ENCODE measurements at regions not wholly inside any gene's neighbourhood (a gene's known extent, or its start where the extent isn't known, plus 50 kb on each side); places are given as distances from the start of the nearest gene placed in this dataset.
A peak's percentile ranks its signal among the peaks of the same experiment; 100 is the strongest.

DNA sequence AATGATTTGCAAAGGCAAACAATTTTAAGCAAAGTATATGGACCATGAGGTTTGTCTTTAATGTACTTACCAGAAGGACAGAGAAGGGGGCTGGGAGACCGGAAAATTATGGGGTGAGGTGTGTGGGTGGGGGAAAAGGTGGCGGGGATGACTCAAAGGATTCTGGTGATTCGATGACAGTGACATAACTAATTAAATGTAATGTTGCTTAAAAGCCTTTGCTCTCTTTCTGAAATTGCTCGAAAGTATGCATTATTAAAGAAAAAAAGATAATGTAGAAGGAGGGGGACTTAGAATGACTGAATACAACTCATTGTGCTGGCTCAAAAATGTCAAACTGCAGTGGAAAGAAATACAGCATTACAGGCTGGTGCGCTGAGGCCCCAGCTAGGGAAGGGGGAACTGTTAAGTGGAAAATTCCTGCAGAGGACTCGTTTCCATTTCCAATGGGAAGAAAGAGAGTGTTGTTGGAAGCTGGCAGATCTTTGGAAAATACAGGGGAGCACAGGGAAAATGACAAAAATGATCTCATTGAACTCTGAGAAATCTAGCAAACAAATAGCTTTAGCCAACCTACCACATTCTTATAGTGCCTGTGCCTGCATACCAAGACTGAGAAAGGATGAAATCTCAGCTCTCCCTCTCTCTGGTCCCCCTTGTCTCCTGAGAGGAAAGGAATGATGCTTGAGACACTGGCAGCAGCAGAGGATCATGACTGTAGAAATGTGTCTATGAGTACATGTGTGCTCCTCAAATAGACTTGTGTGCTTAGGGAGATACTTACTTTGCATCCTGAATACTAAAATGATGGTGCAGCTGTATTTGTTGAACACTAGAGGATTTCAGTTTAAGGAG, 632.4 kb downstream of the NYAP2 start:
- peak; percentile 9 for DNase-seq (ENCODE audit: low read depth)

DNA sequence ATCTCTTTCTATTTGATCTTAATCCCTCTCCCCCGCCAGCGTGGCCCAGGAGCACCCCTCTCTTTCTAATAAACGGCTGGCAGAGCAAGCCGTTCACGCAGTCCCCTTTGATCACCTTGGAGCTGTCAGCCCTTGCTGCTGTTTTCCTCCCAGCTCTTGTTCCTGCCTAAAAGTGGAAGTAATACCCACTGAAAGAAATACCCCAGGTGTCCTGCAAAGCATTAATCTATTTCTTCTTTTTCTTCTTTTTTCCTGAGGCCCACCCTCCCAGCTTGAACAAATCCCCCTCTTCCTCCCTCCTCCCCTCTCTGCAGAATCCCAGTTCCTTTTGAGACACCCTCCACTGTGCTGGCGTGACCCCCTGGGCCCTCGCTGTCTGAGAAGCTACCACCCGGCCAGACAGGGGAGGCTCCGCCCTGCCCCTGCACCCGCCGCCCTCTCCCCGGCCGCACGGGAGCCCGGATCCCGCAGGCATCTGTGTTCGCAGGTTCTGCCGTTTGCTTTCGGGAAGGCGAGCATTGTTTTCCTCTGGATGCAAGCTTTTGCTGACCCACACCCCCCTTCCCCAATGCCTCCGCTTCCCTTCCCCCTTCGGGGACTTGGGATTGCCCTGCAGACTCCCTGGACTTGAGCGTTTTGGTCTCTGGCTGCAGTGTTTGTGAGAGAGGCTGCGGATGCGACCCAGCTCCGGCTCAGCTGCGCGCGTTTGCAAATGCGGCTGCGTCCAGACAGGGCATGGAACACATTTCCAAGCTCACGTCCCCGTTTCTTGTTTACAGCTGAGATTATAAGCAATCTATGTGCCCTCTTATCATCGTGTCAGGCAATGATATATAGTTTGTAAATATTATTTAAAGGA, 631.5 kb downstream of the NYAP2 start:
- no peak for DNase-seq (ENCODE audit: low read depth)

DNA sequence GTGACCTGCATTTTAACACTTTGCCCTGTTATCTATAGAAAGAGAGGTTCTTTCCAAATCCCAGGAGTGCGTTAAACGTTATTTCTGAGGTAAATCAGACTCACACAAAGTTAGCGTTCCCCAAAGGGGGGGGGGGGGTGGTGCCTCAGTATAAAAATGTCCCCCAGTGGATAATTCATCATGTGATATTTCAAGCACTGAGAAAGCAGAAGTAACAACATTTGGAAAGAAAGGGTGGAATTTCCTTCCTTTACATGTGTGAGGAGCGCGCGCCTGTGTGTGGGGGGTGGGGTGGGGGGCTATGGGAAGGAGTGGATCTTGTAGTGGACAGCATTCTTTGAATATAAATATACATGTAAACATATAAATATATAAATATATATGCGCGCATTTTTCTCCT, 630.9 kb downstream of the NYAP2 start:
- DNase-seq (ENCODE audit: low read depth), result no peak

DNA sequence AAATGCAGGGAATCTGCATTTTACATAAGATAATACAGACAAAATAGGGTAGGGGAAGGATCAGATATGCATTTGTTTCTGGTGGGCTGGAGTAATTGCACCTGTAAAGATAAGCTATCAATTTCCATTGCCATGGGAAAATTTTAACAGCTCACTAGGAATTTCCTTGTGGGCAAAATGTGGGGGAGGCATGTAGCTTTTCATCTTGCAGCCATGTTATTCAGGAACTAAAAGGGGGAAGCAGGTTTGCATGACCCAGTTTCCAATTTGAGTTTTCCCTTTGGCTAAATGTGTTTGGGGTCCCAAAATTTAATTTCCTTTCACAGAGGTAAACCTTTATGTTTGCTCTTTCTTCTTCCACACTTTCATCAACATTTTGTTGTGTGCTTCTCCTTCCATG, 624.4 kb downstream of the NYAP2 start:
- DNase-seq (ENCODE audit: low read depth), result no peak

DNA sequence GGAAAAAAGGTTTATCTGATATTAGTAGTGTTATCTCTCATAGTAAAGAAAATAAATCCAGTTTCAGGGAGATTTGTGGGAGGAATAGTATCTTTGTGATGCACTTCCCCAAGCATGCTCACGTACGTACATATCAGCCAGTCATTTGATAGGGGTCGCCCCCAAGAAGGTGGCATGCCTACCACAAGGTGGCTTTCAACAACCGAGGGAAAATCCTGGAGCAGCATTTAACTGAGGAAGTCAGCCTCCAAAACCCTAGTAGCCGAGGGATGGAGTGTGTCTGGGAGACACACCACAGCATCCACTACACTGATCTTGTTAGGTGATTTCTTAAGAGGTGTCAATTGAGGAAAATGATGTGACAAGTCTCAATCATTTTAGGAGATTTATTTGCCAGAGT, 623.9 kb downstream of the NYAP2 start:
- no peak for DNase-seq (ENCODE audit: low read depth)

DNA sequence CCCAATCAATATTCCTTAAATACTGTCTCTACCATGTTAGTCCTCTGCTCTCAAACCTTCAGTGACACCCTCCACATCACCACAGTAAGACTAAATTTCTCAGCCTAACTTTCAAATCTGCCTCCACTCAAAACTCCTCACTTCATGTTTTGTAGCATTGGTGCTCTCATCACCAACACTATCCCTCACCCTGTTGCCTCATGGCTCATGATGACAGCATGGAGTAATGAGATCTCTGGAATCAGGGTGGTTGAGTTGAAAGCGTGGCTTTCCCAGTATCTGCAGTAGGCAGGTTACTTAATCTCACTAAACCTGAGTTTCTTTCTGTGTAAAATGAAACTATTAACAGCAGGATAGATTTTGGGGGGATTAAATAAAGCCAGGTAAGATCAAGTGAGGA, 621.4 kb downstream of the NYAP2 start:
- DNase-seq (ENCODE audit: low read depth), result no peak

DNA sequence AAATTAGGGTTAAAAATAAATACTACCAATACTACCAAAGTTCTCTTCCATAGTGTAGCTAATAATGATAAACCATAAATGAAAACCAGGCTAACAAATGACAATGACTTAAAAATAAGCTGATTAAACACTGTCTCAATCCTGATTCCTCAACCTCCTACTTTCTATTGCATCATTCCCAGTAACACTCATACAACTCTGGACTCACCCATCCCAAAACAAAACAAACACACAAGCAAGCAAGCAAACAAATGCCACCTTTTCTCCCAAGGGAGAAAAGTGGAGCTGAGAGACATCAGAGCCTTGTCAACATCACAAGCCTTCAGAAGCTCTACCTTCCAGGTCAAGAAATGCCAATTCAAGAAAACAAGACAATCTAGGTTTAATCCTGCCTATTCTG, 620.7 kb downstream of the NYAP2 start:
- DNase-seq (ENCODE audit: low read depth), result no peak

DNA sequence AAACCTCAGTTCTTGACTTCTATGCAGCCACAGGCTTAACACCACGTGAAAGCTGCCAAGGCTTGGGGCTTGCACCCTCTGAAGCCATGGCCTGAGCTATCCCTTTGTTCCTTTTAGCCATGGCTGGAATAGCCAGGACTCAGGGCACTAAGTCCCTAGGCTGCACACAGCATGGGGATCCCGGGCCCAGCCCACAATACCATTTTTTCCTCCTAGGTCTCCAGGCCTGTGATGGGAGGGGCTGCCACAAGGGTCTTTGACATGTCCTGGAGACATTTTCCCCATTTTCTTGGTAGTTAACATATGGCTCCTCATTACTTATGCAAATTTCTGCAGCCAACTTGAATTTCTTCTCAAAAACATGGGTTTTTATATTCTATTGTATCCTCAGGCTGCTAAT, 619.1 kb downstream of the NYAP2 start:
- DNase-seq (ENCODE audit: low read depth), result no peak

DNA sequence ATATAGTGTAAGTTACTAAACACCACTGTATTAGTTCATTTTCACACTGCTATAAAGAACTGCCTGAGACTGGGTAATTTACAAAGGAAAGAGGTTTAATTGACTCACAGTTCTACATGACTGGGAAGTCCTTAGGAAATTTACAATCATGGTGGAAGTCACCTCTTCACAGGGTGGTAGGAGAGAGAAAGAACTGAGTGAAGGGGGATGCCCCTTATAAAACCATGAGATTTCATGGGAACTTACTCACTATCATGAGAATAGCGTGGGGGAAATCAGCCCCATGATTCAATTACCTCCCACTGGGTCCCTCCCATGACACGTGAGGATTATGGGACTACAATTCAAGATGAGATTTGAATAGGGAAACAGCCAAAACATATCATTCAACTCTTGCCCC, 618.0 kb downstream of the NYAP2 start:
- DNase-seq (ENCODE audit: low read depth), result no peak

DNA sequence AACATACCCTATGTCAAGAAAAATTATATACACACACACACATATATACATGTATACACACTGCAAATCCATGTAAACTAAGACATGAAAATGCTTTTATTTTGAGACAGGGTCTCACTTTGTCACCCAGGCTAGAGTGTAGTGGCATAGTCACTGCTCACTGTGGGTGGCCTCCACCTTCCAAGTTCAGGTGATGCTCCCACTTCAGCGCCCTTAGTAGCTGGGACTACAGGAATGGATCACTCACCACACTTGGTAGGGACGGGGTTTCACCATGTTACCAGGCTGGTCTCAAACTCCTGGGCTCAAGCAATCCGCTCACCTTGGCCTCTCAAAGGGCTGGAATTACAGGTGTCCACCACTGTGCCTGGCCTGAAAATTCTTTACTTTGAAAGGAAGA, 617.6 kb downstream of the NYAP2 start:
- DNase-seq (ENCODE audit: low read depth), result no peak

DNA sequence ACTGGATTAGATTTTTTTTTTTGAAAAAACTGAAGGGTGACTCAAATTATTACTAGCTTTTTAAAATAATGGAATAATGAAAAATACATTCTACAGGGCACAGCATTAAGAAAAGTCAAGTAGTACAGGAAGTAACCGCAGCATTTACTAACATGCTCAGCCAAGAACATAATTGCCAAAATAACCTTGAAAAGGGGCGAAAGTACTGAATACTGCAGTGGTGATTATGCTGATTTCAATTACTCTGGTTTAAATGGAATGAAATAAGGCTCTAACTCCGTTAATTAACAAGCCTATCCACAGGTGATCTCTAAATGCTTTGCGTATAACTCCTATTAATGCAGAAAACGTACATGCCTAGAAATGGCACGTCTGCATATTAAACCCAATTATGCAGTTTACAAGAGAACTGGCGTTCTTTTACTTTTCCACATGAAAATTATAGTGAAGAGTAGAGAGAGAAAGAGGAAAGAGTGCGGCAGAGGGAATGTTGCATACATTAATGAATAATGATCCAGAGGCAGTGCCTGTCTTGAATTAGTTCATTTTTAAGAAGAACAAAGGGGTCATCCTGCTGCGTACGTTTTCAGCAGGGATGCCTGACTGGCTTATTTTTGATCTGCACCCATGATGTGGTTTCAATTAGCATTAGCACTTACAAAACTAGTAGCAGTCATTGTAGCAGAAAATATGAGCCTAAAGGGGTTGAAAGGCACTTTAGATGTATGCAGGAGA, 612.4 kb downstream of the NYAP2 start:
- no peak for DNase-seq (ENCODE audit: low read depth)

DNA sequence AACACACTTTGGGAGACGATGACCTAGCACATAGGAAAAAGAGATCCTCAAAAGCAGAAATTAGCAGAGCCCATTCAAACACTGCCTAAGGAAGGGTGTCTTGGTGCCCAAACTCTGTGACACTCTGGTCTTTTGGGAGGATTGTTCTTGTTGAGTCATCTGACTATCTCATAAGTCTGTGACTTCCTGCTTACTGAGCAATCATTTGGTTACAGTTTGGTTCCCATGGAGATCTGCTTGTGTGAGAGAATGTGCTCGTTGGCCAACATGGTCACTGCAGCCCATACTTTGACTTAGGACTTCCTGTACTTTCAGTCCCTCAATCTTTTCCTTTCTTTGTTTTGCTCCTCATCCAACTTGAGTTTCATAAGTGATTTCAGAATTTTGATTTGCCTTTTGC, 602.9 kb downstream of the NYAP2 start:
- DNase-seq (ENCODE audit: low read depth), result no peak

DNA sequence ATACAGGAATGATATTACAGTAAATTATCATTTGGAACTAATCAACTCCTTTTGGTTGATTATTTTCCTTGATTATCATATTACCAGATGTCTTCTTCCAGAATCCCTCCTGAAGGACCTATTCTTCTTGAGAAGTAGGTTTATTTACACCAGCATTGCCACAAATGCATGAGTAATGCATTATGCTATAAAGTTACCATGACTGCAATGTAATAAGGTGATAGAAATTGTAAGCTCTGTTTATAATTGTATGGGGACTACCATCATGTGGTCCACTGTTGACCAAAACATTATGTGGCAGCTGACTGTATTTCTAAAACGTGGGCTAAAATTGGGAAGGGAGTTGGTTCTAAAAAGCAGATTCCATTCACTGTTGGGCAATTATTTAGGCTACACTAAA, 602.2 kb downstream of the NYAP2 start:
- no peak for DNase-seq (ENCODE audit: low read depth)

DNA sequence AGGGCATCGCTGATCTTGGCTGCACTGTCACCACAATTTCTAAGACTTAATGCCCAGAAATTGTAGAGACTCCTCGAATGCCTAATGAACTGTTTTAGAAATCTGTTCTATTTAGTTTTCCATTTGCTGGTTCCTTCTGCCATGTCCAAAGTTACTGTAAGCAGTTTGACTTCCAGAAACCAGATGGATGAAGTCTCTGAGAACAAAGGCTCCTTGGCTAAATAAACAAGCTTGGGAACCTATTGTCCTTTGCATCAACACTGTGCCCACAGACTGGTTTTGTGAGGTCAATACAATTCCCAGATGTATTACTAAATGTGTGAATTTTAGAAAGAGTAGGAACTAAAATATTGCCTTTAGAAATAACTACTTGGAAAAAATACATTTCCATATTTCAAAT, 600.2 kb downstream of the NYAP2 start:
- DNase-seq (ENCODE audit: low read depth), result no peak

DNA sequence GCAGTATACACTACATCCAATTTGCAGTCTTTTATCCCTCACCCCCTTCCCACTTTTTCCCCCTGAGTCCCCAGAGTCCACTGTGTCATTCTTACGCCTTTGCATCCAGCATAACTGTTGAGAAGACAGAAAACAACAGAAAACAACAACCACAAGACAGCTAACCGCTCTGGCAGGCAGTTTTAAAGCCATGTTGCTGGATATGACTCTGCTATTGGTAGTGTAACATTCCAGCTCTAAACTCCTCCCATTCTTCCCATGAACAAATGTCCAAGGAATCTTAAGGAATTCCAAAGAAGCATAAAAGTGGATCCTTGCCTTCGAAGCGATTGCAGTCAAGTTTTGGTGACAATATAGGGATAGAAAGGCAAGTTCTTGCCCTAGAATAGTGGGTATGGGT, 599.1 kb downstream of the NYAP2 start:
- DNase-seq (ENCODE audit: low read depth), result no peak

DNA sequence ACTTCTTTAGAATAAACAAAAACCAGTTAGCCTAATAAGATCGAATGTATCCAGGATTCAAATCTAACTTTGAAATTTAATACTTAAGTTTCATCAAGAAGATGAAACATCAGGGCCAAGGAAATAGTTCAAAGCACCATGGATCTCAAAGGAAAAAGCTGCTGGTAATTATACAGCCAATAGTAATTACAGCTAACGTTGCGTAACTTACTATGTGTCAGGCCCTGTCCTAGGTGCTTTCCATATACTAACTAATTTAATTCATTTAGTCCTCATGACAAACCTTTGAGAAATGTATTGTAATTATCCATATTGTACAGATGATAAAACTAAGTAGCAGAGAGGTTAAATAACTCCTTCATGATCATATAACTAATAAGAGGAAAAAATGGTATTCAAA, 598.6 kb downstream of the NYAP2 start:
- DNase-seq (ENCODE audit: low read depth), result no peak

DNA sequence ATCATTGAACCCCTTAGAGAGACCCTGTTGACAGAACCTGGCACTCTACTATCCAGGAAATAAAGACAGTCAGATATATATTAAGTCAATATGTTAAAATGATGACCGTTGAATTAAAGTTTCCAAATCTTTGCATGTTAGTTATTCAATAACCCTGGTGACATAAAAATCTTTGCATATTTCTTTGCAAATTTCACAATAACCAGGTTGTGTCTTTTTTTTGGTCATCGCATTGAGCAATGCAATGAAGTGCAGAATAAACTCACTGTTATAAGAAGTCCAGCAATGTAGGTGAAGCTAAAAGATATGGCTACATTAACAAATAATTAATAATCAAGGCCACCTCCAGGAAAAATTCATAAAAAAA, 596.9 kb downstream of the NYAP2 start:
- no peak for DNase-seq (ENCODE audit: low read depth)

DNA sequence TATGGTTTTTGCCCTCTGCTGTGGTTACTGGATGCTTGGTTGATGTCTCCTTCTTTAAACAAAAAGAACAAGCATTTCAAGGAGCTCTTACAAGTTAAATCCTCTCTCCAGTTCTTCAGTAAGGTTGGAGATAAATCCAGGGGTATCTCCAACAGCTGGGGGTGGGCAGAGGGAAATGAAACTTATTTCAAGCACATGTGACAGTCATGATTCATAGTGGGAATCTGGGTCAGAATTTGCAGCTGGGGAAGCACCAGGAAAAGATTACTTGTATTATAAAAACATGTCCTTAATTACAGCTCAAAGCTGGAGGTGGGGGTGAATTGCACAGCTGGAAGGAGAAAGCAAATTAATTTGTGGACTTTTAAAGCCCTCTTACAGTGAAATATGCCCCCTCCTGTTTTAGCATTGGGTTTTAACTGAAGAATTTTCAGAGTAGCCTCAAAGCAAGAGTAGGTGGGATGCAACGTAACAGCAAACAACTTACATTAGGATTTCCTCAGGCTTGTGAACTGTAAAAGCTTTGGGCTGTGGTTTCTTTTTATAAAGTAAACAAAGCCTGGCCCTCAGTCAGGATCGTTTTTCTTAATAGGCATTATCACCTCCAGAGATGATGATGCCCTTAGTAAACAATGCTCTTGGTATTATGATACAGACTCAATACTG, 596.4 kb downstream of the NYAP2 start:
- DNase-seq (ENCODE audit: low read depth), result no peak

DNA sequence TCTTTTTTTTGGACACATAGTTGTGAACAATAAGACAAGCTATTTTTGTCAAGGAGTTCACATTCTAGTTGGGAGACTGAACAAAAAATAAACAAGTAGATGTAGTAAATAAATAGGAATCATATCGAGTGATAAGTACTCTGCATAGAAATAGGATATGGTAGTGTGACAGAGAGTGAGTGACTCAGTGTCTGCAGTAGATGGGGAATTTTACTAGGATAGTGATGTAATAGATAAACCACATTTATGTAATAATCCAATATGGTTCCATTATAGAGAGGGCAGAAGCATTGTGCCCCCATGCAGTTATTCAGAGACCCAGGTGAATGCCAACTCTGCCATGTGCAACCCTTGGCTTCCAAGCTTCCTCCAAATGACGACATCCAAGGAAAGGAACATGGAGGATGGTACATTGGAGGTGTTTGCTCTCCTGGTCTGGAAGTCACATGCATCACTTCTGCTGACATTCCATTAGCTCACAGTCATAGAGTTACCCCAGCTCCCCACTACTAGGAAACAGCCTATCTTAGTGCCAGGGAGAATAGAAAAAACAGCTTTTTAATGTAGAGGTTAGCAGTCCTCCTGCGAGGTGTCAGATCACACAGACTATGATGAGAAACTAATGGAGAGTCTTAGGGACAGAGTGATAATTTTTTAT, 595.4 kb downstream of the NYAP2 start:
- DNase-seq (ENCODE audit: low read depth), result no peak

DNA sequence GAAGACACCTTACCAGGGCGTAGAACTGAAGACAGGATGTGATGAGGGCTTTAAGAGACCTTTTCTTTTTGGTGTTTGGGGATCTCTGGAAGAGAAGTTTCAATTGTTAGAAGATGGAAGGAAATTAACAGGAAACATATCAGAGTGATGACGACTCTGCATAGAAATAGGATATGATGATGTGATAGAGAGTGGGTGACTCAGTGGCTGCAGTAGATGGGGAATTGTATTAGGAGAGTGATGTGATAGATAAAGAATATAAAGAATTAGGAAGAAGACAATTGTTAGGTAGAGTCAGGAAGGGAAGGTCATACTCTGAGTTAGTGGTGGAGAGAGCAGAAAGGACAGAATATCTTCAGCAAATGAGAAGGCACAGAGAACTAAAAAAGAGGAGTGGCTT, 593.9 kb downstream of the NYAP2 start:
- no peak for DNase-seq (ENCODE audit: low read depth)

DNA sequence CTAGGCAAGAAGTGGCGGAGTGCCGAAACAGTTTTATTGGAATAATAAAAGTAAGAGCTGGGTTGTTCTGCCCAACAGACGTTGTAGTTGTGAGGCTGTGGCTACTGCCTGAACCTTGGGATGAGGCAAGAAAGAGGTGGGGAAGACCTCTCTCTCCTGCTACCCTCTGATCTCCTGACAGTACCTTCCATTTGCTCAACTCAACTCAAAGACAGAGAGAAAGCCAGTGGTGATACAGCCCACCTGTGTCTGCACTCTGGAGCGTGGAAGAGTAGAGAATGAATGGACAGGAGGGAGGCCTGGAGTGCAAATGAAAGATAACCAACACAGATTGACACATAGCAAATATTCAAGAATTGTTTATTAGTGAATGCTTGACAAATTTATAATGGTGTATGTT, 590.3 kb downstream of the NYAP2 start:
- DNase-seq (ENCODE audit: low read depth), result no peak

DNA sequence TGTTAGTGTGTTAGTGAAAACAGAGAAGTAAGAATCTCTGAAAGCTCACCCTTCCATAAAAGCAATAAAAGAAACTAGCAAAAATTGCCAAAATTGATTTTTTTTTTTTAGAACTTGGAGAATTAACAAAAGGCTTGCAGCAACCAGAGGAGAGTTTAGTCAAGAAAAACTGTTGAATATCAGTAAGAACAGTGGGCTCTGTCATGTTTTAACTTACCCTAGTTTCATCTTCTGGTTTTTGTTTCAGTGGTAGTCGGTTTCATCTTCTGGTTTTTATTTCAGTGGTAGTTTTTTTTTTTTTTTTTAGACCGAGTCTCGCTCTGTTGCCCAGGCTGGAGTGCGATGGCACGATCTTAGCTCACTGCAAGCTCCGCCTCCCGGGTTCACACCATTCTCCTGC, 580.9 kb downstream of the NYAP2 start:
- DNase-seq (ENCODE audit: low read depth), result no peak
